Lower leg skin (tissue), 3 donors: ENCODE measurements at regions not wholly inside any gene's neighbourhood (a gene's known extent, or its start where the extent isn't known, plus 50 kb on each side); places are given as distances from the start of the nearest gene placed in this dataset.

ENCODE experiments used
- CTCF ChIP-seq, 3 donors: fragments of 450-650 bp; IDR thresholded peaks; one replicate each; pipeline ENCODE4 v1.5.1; 2016; ENCODE audit warnings: antibody characterized with exemption in 3 of 3, mild to moderate bottlenecking in 3 of 3, moderate library complexity in 2 of 3
- POLR2A ChIP-seq, 2 donors: fragments of 450-650 bp; IDR thresholded peaks; one replicate each; pipeline ENCODE4 v1.6.1; 2016 to 2017; ENCODE audit warnings: antibody characterized with exemption in 2 of 2, mild to moderate bottlenecking in 1 of 2, moderate library complexity in 1 of 2

GRCh38 chr3:138889792-138890191 lies 55.1 kb upstream of the PIK3CB start:
- TF ChIP-seq CTCF (IDR thresholded peaks at IDR 0.05) = no peak
- TF ChIP-seq POLR2A (IDR thresholded peaks at IDR 0.05) = no peak
